Vagina (tissue), 2 donors: ENCODE measurements at regions not wholly inside any gene's neighbourhood (a gene's known extent, or its start where the extent isn't known, plus 50 kb on each side); places are given as distances from the start of the nearest gene placed in this dataset.
A peak's percentile ranks its signal among the peaks of the same experiment; 100 is the strongest.
"Not testable (repeated sequence)": the region's sequence is repeated elsewhere in the genome, so short reads cannot be mapped to it uniquely, and the experiment has no call there.

Experiments used
- DNase-seq, 2 donors: peaks; one replicate each; pipeline ENCODE4 v3.0.0-alpha.2; 2017; ENCODE audit errors: extremely low spot score in 2 of 2
- H3K27ac ChIP-seq: fragments of 200-600 bp; sonication (generic); one replicate; pipeline ENCODE4 v1.5.1; 2019
- H3K27me3 ChIP-seq: fragments of 200-600 bp; sonication (generic); one replicate; pipeline ENCODE4 v1.5.1; 2019
- H3K36me3 ChIP-seq, 2 donors: fragments of 200-600 bp; sonication (generic); one replicate each; pipeline ENCODE4 v1.5.1; 2017 to 2019
- H3K4me1 ChIP-seq: fragments of 200-600 bp; sonication (generic); one replicate; pipeline ENCODE4 v1.5.1; 2019
- H3K4me3 ChIP-seq, 2 donors: fragments of 200-600 bp; sonication (generic); 1 replicate in 1 of 2; 2 replicates in 1 of 2; pipeline ENCODE4 v1.5.1; 2016 to 2019
- H3K9me3 ChIP-seq: fragments of 200-600 bp; sonication (generic); one replicate; pipeline ENCODE4 v1.5.1; 2019
- intact Hi-C: fragments of 100-400 bp; cut with DNase I; formaldehyde crosslinking; loops from one replicate; pipeline ENCODE4 v1.15.1; 2023

DNA sequence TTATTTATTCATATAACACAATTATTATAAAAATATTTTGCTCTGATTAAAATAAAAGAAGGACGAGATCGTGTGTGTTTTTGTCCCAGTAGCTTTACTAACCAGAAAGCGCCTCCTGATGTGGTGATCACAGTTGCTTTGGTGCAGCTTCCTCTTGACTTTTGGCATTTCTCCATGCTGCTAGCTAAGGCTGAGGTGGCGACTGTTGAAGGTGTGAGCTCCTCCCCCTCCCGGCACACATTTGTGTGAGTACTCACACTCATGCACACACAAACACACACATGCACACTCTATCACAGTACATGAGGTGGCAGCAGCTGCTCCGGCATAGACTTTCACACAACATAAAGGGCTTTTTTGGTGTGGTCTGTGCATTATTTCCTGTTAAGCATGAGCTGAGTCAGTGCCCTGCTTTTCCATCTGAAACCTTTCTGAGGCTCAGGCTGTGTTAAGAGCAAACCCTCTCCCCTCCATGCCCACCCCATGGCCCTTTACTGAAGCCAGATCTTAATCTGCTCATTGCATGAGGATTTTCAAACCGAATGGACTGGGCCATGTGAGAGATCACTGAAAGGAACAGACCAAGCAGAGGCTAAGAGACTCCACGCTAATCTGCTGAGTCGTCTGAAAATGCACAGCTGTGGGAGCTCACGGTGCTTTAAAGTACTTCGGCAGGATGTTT lies 53.3 kb downstream of the FOXD4L1 start:
- intact Hi-C loops, H3K4me3 ChIP-seq, H3K36me3 ChIP-seq, DNase-seq, H3K4me1 ChIP-seq, H3K9me3 ChIP-seq, H3K27me3 ChIP-seq, H3K27ac ChIP-seq: not testable (repeated sequence)

- DNase-seq, H3K27me3 ChIP-seq, H3K4me3 ChIP-seq, H3K27ac ChIP-seq, intact Hi-C loops, H3K9me3 ChIP-seq, H3K36me3 ChIP-seq, H3K4me1 ChIP-seq: not testable (repeated sequence)
Observed at GRCh38 chr2:113559820-113560219, 61.4 kb downstream of the FOXD4L1 start.

GRCh38 chr2:113562662-113563061 lies 64.2 kb downstream of the FOXD4L1 start:
- H3K4me3 ChIP-seq, DNase-seq, H3K9me3 ChIP-seq, H3K27me3 ChIP-seq, H3K4me1 ChIP-seq, H3K36me3 ChIP-seq, intact Hi-C loops, H3K27ac ChIP-seq: not testable (repeated sequence)

DNA sequence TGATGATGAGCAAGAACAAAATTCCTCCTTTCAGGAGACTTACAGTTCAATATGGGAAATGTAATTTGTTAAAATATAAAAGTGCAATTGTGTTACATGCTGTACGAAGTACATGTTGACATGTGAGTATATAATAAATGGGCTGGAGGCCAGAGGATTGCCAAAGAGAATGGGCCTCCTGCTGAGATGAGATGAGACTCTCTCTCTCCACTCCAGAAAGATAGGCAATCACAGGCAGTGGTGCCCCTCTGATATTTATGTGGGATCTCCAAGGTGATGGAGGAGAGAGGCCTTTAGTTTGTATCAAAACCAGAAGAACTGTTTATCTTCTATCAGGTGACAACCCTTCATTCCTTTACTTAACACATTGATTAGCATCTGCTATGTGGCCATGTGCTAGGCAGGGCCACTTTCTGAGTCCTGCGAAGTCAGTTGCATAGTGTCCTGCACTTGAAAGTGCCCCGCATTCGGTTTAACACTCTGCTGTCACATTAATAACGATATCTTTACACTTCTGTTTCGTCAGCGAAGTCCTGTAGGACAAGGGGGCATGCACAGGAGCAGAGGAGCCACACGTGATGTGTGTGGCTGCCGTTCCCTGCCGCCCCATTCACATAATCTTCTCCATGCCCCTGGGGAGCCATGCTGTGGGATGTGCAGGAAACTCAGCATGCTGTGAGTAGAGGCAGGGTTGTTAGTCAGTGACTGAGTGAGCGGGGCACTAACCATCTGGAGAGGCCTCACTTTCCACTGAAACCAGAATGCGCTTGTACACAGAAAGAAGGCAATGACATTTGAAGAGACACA lies 60.2 kb upstream of the RABL2A start:
- H3K4me3 ChIP-seq, H3K9me3 ChIP-seq, intact Hi-C loops, H3K4me1 ChIP-seq, H3K36me3 ChIP-seq, H3K27me3 ChIP-seq, H3K27ac ChIP-seq: not testable (repeated sequence)
- DNase-seq, result peak in 1 of 2 donors; percentile 16

GRCh38 chr2:113567481-113567849 lies 59.6 kb upstream of the RABL2A start:
- H3K4me3 ChIP-seq, H3K27me3 ChIP-seq, intact Hi-C loops, H3K27ac ChIP-seq, H3K4me1 ChIP-seq, H3K9me3 ChIP-seq, H3K36me3 ChIP-seq: not testable (repeated sequence)
- DNase-seq, result peak in 1 of 2 donors; percentile 16

DNA sequence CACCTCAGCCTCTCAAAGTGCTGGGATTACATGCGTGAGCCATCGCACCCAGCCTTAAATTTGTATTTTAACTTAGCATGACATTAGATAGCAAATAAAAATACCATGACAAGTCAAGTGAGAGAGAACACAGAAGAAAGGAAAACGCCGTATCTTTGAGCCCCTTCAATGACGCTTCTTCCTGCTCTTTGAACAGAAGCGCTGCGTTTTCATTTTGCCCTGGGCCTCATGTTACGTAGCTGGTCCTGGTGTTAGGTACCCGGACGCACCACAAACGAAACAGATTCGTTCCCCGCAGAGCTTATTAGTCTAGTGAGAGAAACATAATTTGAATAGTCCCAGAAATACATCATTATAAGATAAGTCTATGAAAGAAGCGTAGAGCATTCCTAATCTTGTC lies 58.8 kb upstream of the RABL2A start:
- H3K9me3 ChIP-seq, H3K4me1 ChIP-seq, H3K36me3 ChIP-seq, H3K27me3 ChIP-seq, H3K4me3 ChIP-seq, intact Hi-C loops, H3K27ac ChIP-seq: not testable (repeated sequence)
- DNase-seq, result peak in 1 of 2 donors; percentile 71

DNA sequence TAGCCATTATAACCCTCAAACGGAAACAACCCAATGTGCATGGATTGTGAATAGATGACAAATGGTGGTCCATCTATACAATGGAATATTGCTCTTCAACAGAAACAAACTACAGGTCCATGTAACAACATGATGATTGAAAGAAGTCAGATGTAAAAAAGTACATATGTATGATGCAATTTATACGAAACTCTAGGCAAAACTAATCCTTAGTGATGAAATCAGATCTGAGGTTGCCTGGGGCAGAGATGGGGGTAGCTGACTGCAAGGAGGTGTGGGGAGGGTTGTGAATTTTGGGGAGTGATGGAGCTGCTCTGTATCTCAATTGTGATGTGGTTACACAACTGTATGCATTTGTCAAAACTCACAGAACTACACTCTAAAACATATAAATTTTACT lies 57.0 kb upstream of the RABL2A start:
- H3K27me3 ChIP-seq, intact Hi-C loops, H3K4me3 ChIP-seq, H3K36me3 ChIP-seq, H3K27ac ChIP-seq, DNase-seq, H3K9me3 ChIP-seq, H3K4me1 ChIP-seq: not testable (repeated sequence)

GRCh38 chr2:113570509-113571009 lies 56.5 kb upstream of the RABL2A start:
- H3K27me3 ChIP-seq, H3K36me3 ChIP-seq, H3K4me1 ChIP-seq, DNase-seq, H3K27ac ChIP-seq, H3K4me3 ChIP-seq, intact Hi-C loops, H3K9me3 ChIP-seq: not testable (repeated sequence)

- H3K4me1 ChIP-seq, intact Hi-C loops: not testable (repeated sequence)
- peak in 1 of 2 donors; percentile 80 for DNase-seq
Observed at GRCh38 chr2:113571482-113572068, 55.5 kb upstream of the RABL2A start.

DNA sequence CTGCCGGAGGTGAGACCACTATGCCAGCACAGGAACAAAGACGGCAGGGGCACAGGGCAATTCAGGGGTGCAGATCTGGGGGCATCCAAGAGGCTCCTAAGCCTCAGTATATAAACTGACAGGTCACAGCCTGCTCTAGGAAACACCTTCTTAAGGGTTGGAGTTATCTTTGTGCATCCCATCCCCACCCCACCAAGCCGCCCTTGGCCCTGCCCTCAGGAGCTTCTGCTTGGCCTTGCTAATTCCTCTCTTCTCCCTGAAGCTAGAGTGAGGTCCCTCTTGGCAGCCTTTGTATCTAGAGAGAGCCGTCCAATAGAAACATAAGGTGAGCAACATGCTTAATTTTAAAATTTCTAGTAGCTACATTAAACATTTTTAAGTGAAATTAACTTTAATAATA lies 51.3 kb upstream of the RABL2A start:
- intact Hi-C loops, result not testable (repeated sequence)

More at GRCh38 chr2:113571482-113572068, 55.5 kb upstream of the RABL2A start:
- not testable (repeated sequence) for H3K36me3 ChIP-seq, H3K9me3 ChIP-seq, H3K4me3 ChIP-seq, H3K27me3 ChIP-seq, H3K27ac ChIP-seq

DNA sequence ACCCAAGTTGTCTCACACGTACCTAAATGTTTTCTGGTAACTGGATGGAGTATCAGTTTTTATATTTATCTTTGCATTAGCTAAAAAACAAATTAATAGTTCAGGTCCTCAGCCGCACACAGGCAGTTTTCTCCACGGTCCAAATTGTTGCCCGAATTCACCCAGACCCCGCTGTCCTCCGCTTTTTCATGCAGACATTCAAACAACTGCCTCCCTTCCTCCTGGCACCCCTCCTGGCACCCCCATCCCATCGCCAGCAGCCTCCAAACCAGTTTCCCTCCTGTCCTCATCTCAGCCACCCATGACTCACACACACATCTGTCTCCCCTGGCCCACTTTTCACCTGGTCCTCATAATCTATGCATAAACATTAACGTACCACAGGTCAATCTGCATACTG lies 50.7 kb upstream of the RABL2A start:
- intact Hi-C loops, H3K27ac ChIP-seq, H3K36me3 ChIP-seq, H3K4me1 ChIP-seq, H3K9me3 ChIP-seq, H3K4me3 ChIP-seq, H3K27me3 ChIP-seq: not testable (repeated sequence)
- peak in 1 of 2 donors; percentile 52 for DNase-seq

More for the DNA sequence above, 51.3 kb upstream of the RABL2A start:
- H3K27ac ChIP-seq, H3K4me3 ChIP-seq, H3K27me3 ChIP-seq, DNase-seq, H3K36me3 ChIP-seq, H3K9me3 ChIP-seq, H3K4me1 ChIP-seq: not testable (repeated sequence)
